HFF-Myc (cell line): ENCODE measurements at regions not wholly inside any gene's neighbourhood (a gene's known extent, or its start where the extent isn't known, plus 50 kb on each side); places are given as distances from the start of the nearest gene placed in this dataset.

Experiments
- DNase-seq: peaks from one replicate; pipeline ENCODE4 v3.0.0-alpha.2; 2011; ENCODE audit warnings: low read depth; ENCODE audit errors: extremely low read depth
- H3K4me3 ChIP-seq: replicated peaks from 2 replicates; pipeline ENCODE4 v1.5.1; 2011; ENCODE audit warnings: low read depth, mild to moderate bottlenecking, control low read depth, low read length
- CTCF ChIP-seq: IDR thresholded peaks from 2 replicates; pipeline ENCODE4 v1.5.1; 2012; ENCODE audit warnings: mild to moderate bottlenecking, low read depth, low read length, control low read depth; ENCODE audit errors: missing control alignments

- no peak for DNase-seq
- no peak for TF ChIP-seq CTCF
- no peak overlapping the region for H3K4me3 ChIP-seq
These were observed 285.4 kb downstream of the BCL11A start for GRCh38 chr2:60268032-60268431.

GRCh38 chr2:60267122-60267521 is 286.3 kb downstream of the BCL11A start:
- no peak for TF ChIP-seq CTCF
- no peak overlapping the region for H3K4me3 ChIP-seq
- DNase-seq = no peak

GRCh38 chr2:60262178-60262577 is 291.3 kb downstream of the BCL11A start:
- DNase-seq = no peak
- no peak overlapping the region for H3K4me3 ChIP-seq
- TF ChIP-seq CTCF = no peak

GRCh38 chr2:60260639-60261296 is 292.7 kb downstream of the BCL11A start:
- no peak for TF ChIP-seq CTCF
- H3K4me3 ChIP-seq = no peak overlapping the region
- DNase-seq = no peak

- no peak overlapping the region for H3K4me3 ChIP-seq
- no peak for DNase-seq
- no peak for TF ChIP-seq CTCF
These were observed 293.7 kb downstream of the BCL11A start for GRCh38 chr2:60259781-60260180.

GRCh38 chr2:60252581-60253150 is 300.8 kb downstream of the BCL11A start:
- DNase-seq = no peak
- no peak overlapping the region for H3K4me3 ChIP-seq
- TF ChIP-seq CTCF = no peak

- DNase-seq = no peak
These were observed 302.2 kb downstream of the BCL11A start for GRCh38 chr2:60251247-60251646.

More at GRCh38 chr2:60251247-60251646, 302.2 kb downstream of the BCL11A start:
- TF ChIP-seq CTCF = no peak
- no peak overlapping the region for H3K4me3 ChIP-seq
